NCI-H2171 (cell line): ENCODE measurements at regions not wholly inside any gene's neighbourhood (a gene's known extent, or its start where the extent isn't known, plus 50 kb on each side); places are given as distances from the start of the nearest gene placed in this dataset.

Experiments
- DNase-seq: peaks from one replicate; lab custom pipeline; 2025; lab: John Stamatoyannopoulos, UW

GRCh38 chr11:70725739-70726138 lies 327.4 kb downstream of the CTTN start:
- DNase-seq, result no peak

GRCh38 chr11:70727021-70727420 lies 328.7 kb downstream of the CTTN start:
- no peak for DNase-seq

DNA sequence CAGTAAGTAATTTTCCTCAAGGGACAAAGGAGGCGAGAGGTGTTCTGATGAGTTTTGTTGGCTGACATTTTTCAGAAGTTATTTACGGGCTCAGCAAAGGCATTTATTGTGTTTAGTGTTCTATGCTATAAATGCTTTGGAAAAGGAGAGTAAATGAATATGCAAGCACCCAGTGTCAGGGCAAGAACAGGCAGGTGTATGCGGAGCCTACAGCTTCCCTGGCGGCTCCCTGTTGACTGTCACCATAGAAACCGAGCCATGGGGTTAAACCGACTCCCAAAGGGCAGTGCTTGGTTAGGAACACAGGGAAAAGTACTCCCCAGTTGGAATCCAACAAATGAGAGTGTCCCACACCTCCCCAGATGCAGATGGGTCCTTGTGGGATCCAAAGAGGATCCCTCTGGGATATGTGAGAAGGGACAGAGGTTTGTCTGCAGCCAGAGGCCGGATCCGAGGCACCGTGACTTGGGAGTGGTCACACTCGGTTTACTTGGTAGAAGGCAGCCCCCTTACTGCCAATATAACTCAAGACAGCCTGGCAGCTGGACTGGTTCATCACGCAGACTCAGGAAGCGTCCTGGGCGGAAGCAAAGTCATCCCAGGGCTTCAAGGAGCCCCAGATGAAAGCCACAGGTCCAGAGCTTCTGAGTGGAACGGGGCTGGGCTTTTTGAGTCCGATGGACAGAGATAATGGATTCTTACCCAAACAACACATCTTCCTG lies 329.7 kb downstream of the CTTN start:
- peak; percentile 75 for DNase-seq

- no peak for DNase-seq
Observed at GRCh38 chr11:70729949-70730348, 331.6 kb downstream of the CTTN start.

DNA sequence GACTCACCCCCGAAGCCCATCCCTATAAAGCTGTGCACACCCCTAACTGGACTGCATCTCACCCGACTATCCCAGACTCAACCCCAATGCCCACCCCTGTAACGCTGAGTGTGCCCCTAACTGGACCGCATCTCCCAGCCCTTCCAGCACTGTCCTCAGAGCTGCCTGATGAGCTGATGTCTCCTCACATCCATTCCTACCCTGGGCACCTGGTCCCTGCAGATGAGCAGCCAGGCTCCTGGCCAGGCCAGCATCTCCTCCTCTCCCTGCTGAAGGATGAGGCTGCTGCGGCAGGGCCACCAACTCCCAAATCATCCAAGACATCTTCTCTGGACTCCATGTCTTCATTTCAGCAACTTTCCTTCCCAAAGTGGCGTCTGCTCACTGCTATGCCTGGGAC lies 332.1 kb downstream of the CTTN start:
- no peak for DNase-seq

- no peak for DNase-seq
Observed at GRCh38 chr11:70731271-70732022, 333.1 kb downstream of the CTTN start.

- DNase-seq, result no peak
Observed at GRCh38 chr11:70732023-70732880, 333.9 kb downstream of the CTTN start.

DNA sequence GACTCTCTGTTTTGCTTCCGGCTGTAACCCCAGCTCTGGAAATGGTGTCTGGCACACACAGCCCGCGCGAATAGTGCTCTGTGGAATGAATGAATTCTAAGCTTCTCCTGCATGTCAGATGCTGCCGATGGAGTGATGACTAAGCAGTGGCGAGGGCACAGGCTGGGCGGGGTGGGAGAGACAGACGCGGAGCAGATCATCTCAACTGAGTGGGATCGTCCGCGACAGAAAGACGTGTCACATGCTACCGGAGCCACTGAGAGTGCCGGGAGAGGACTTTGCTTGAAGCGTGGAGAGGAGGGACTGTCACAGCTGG lies 334.5 kb downstream of the CTTN start:
- no peak for DNase-seq

- DNase-seq, result peak; percentile 3
Observed at GRCh38 chr11:70733327-70734325, 335.3 kb downstream of the CTTN start.

- DNase-seq, result no peak
Observed at GRCh38 chr11:70734379-70734778, 336.1 kb downstream of the CTTN start.

GRCh38 chr11:70734911-70735310 lies 336.6 kb downstream of the CTTN start:
- DNase-seq, result no peak

GRCh38 chr11:70735976-70736375 lies 337.6 kb downstream of the CTTN start:
- DNase-seq, result no peak

GRCh38 chr11:70736461-70736860 lies 338.1 kb downstream of the CTTN start:
- no peak for DNase-seq

DNA sequence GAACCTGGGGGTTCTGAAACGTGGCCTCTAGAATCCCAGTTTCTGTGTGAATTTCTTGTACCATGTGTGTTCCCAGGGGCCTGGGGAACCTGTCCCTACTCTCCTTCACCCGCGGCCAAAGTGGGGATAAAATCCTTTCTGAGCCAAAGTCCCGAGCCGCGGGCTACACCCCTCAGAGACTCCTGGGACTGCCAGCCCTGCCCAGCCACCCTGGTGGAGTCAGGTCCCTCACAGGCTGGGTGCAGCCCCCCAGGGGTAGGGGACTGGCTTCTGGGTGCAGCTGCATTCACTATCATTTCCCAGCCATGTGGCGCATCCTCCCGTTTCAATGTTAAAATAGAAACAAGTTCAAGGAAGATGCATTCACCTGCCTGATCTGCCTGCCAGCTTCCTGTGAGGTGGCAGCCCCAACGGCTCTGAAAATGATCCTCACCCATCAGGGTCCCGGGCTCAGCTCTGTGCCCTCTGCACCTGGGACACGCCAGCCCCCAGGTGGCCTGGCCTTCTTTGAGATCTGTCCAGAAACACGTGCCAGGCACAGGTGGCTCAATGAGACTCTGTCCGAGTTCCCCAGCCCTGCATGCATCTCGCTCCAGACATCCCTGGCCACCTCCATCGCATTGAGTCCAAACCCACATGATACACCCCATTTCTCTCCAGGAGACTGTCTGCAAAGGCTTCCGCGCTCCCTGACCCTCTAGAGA lies 338.8 kb downstream of the CTTN start:
- DNase-seq, result no peak

- no peak for DNase-seq
Observed at GRCh38 chr11:70737816-70738630, 339.7 kb downstream of the CTTN start.

DNA sequence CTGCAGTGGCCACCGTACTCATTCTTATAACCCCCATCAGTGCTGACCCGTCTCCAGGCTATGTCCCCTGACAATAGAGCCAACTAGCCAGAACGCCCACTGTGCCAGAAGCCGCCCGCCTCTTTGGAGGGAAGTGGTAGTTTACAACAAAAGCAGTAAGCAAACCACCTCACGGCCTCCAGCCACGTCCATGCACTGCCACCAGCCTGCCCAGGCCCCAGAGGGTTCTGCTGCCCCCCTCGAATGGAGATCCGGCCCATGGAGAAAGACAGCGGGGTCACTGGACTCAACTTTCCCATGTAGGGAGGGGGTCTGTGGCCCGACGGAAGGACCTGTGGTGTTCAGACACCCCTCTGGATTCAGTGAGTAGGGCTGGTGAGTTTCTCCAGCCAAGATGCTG lies 340.3 kb downstream of the CTTN start:
- no peak for DNase-seq

GRCh38 chr11:70739091-70739490 lies 340.8 kb downstream of the CTTN start:
- DNase-seq, result no peak

GRCh38 chr11:70739811-70740487 lies 341.6 kb downstream of the CTTN start:
- DNase-seq, result no peak

GRCh38 chr11:70740488-70740851 lies 342.1 kb downstream of the CTTN start:
- DNase-seq, result no peak

DNA sequence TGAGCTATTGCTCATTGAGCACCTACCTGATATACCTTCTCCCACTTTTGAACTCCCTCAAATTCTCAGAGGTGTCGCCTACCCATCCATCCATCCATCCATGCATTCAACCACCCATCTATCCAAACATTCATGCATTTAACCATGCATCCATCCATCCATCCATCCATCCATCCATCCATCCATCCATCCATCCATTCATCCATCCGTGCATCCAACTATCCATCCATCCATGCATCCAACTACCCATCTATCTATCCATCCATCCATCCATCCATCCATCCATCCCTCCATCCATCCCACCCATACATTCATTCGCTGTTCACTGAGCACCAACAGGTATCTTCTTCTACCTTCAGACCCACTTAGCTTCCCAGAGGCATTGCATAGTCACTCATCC lies 342.8 kb downstream of the CTTN start:
- no peak for DNase-seq
